ENCODE measurements at regions not wholly inside any gene's neighbourhood (a gene's known extent, or its start where the extent isn't known, plus 50 kb on each side); places are given as distances from the start of the nearest gene placed in this dataset.

GRCh38 chr2:238517209-238517608 lies 90.5 kb downstream of the ASB1 start:
- no peak for ATAC-seq
- no peak for TF ChIP-seq PATZ1 (CRISPR knock-in tag; IDR thresholded peaks at IDR 0.05; ENCODE audit: borderline replicate concordance)
- TF ChIP-seq ZFP3 (CRISPR knock-in tag; IDR thresholded peaks at IDR 0.05): no peak
- no peak for TF ChIP-seq CSDC2 (CRISPR knock-in tag; IDR thresholded peaks at IDR 0.05)
- no peak for TF ChIP-seq PPARA (CRISPR knock-in tag; IDR thresholded peaks at IDR 0.05; ENCODE audit: borderline replicate concordance)
- no peak for TF ChIP-seq SNAI2 (CRISPR knock-in tag; IDR thresholded peaks at IDR 0.05)
- TF ChIP-seq ARNTL (CRISPR knock-in tag; IDR thresholded peaks at IDR 0.05; ENCODE audit: borderline replicate concordance, low read depth): no peak
- TF ChIP-seq POU6F1 (CRISPR knock-in tag; IDR thresholded peaks at IDR 0.05; ENCODE audit: borderline replicate concordance, low read depth): no peak
- TF ChIP-seq OSR1 (CRISPR knock-in tag; IDR thresholded peaks at IDR 0.05): no peak
- TF ChIP-seq ZFP30 (CRISPR knock-in tag; IDR thresholded peaks at IDR 0.05): no peak
- TF ChIP-seq CSRNP3 (CRISPR knock-in tag; IDR thresholded peaks at IDR 0.05): no peak
- TF ChIP-seq RARB (CRISPR knock-in tag; IDR thresholded peaks at IDR 0.05): no peak
- TF ChIP-seq BACH2 (CRISPR knock-in tag; IDR thresholded peaks at IDR 0.05; ENCODE audit: borderline replicate concordance): no peak
- no peak for TF ChIP-seq ZNF8 (CRISPR knock-in tag; IDR thresholded peaks at IDR 0.05)
- TF ChIP-seq TSHZ2 (CRISPR knock-in tag; IDR thresholded peaks at IDR 0.05): no peak
- TF ChIP-seq ZC3H10 (CRISPR knock-in tag; IDR thresholded peaks at IDR 0.05): no peak
- no peak for TF ChIP-seq ESRRG (CRISPR knock-in tag; IDR thresholded peaks at IDR 0.05)
- TF ChIP-seq ISL1 (CRISPR knock-in tag; IDR thresholded peaks at IDR 0.05): no peak
- TF ChIP-seq ZNF565 (CRISPR knock-in tag; conservative IDR thresholded peaks at IDR 0.05; ENCODE audit: low read depth): no peak

- TF ChIP-seq GLIS3 (CRISPR knock-in tag; IDR thresholded peaks at IDR 0.05) (no peak), ZNF8 (CRISPR knock-in tag; IDR thresholded peaks at IDR 0.05) (no peak), CSRNP3 (CRISPR knock-in tag; IDR thresholded peaks at IDR 0.05) (no peak), BACH2 (CRISPR knock-in tag; IDR thresholded peaks at IDR 0.05; ENCODE audit: borderline replicate concordance) (no peak), PPARA (CRISPR knock-in tag; IDR thresholded peaks at IDR 0.05; ENCODE audit: borderline replicate concordance) (no peak), SNAI2 (CRISPR knock-in tag; IDR thresholded peaks at IDR 0.05) (no peak), TOX (CRISPR knock-in tag; IDR thresholded peaks at IDR 0.05; ENCODE audit: borderline replicate concordance) (no peak), ISL1 (CRISPR knock-in tag; IDR thresholded peaks at IDR 0.05) (no peak), ZNF565 (CRISPR knock-in tag; conservative IDR thresholded peaks at IDR 0.05; ENCODE audit: low read depth) (no peak), CREB5 (CRISPR knock-in tag; IDR thresholded peaks at IDR 0.05; ENCODE audit: low read depth) (no peak), CSDC2 (CRISPR knock-in tag; IDR thresholded peaks at IDR 0.05) (no peak), TCF4 (CRISPR knock-in tag; IDR thresholded peaks at IDR 0.05; ENCODE audit: borderline replicate concordance) (no peak), OSR1 (CRISPR knock-in tag; IDR thresholded peaks at IDR 0.05) (no peak), ZFP30 (CRISPR knock-in tag; IDR thresholded peaks at IDR 0.05) (no peak), TSHZ2 (CRISPR knock-in tag; IDR thresholded peaks at IDR 0.05) (no peak), ZFP3 (CRISPR knock-in tag; IDR thresholded peaks at IDR 0.05) (no peak), ZC3H10 (CRISPR knock-in tag; IDR thresholded peaks at IDR 0.05) (no peak)
- ATAC-seq: no peak
Observed at GRCh38 chr2:238518172-238518820, 91.6 kb downstream of the ASB1 start.
